Thoracic aorta (tissue), 2 donors: ENCODE measurements at regions not wholly inside any gene's neighbourhood (a gene's known extent, or its start where the extent isn't known, plus 50 kb on each side); places are given as distances from the start of the nearest gene placed in this dataset.

ENCODE experiments used
- ATAC-seq: fragments of 150-250 bp; one replicate; pipeline ENCODE4 v1.8.0; 2017; ENCODE audit warnings: low read depth; ENCODE audit not compliant: insufficient number of reproducible peaks, low FRiP score
- DNase-seq: peaks from one replicate; pipeline ENCODE4 v3.0.0-alpha.2; 2020; ENCODE audit warnings: low spot score
- H3K27ac ChIP-seq, 2 donors: fragments of 200-600 bp; sonication (generic); 1 replicate in 1 of 2; 2 replicates in 1 of 2; pipeline ENCODE4 v1.5.1; 2016; ENCODE audit warnings: mild to moderate bottlenecking in 2 of 2, moderate library complexity in 2 of 2
- H3K27me3 ChIP-seq: fragments of 200-600 bp; sonication (generic); replicated peaks from 2 replicates; pipeline ENCODE4 v1.6.0; 2016; ENCODE audit warnings: mild to moderate bottlenecking; ENCODE audit not compliant: insufficient read depth
- H3K36me3 ChIP-seq: fragments of 200-600 bp; sonication (generic); one replicate; pipeline ENCODE4 v1.5.1; 2016
- H3K4me1 ChIP-seq, 2 donors: fragments of 200-600 bp; sonication (generic); 1 replicate in 1 of 2; 2 replicates in 1 of 2; pipeline versions ENCODE4 v1.5.1 to v1.6.0; 2016; ENCODE audit warnings: low read depth in 2 of 2, mild to moderate bottlenecking in 1 of 2; ENCODE audit not compliant: control insufficient read depth in 1 of 2
- H3K4me3 ChIP-seq: fragments of 200-600 bp; sonication (generic); 2 replicates; pipeline ENCODE4 v1.5.1; 2016; ENCODE audit warnings: mild to moderate bottlenecking
- H3K9me3 ChIP-seq: fragments of 200-600 bp; sonication (generic); 2 replicates; pipeline ENCODE4 v1.5.1; 2016
- CTCF ChIP-seq: fragments of 200-600 bp; sonication (generic); IDR thresholded peaks from one replicate; pipeline ENCODE4 v1.5.1; 2019; ENCODE audit warnings: antibody characterized with exemption

GRCh38 chr11:135031205-135031989, 619.4 kb upstream of the B3GAT1 start:
- ATAC-seq (no peak), DNase-seq (no peak)

GRCh38 chr11:135027461-135027860, 615.4 kb upstream of the B3GAT1 start:
- Histone ChIP-seq H3K27me3 (no peaks in the 10 kb centered on the region), H3K9me3 (no peaks in the 10 kb centered on the region), H3K4me1 (no peaks in the 10 kb centered on the region), H3K27ac (no peak overlapping the region), H3K4me3 (no peak overlapping the region), H3K36me3 (no peaks in the 10 kb centered on the region)
- no peak for DNase-seq
- TF ChIP-seq CTCF = no peak
- ATAC-seq = no peak

More at GRCh38 chr11:135031205-135031989, 619.4 kb upstream of the B3GAT1 start:
- H3K27me3 ChIP-seq = no peaks in the 10 kb centered on the region
- TF ChIP-seq CTCF = no peak
- H3K9me3 ChIP-seq = no peaks in the 10 kb centered on the region
- H3K4me3 ChIP-seq = no peak overlapping the region
- no peaks in the 10 kb centered on the region for H3K36me3 ChIP-seq
- no peak overlapping the region for H3K27ac ChIP-seq
- H3K4me1 ChIP-seq = no peaks in the 10 kb centered on the region

GRCh38 chr11:135023499-135023898, 611.5 kb upstream of the B3GAT1 start:
- no peaks in the 10 kb centered on the region for H3K9me3 ChIP-seq
- TF ChIP-seq CTCF = no peak
- ATAC-seq (no peak), DNase-seq (no peak)
- no peaks in the 10 kb centered on the region for H3K36me3 ChIP-seq
- H3K27me3 ChIP-seq = no peaks in the 10 kb centered on the region
- H3K27ac ChIP-seq = no peak overlapping the region
- no peaks in the 10 kb centered on the region for H3K4me1 ChIP-seq
- H3K4me3 ChIP-seq = no peak overlapping the region

- H3K9me3 ChIP-seq = no peaks in the 10 kb centered on the region
- TF ChIP-seq CTCF = no peak
Observed at GRCh38 chr11:135022454-135022853, 610.4 kb upstream of the B3GAT1 start.

GRCh38 chr11:135019899-135020298, 607.9 kb upstream of the B3GAT1 start:
- TF ChIP-seq CTCF = no peak
- H3K27ac ChIP-seq = no peak overlapping the region
- H3K27me3 ChIP-seq = no peaks in the 10 kb centered on the region
- DNase-seq (no peak), ATAC-seq (no peak)
- H3K9me3 ChIP-seq = no peaks in the 10 kb centered on the region
- H3K36me3 ChIP-seq = no peaks in the 10 kb centered on the region
- no peak overlapping the region for H3K4me3 ChIP-seq
- no peaks in the 10 kb centered on the region for H3K4me1 ChIP-seq

More at GRCh38 chr11:135022454-135022853, 610.4 kb upstream of the B3GAT1 start:
- ATAC-seq (no peak), DNase-seq (no peak)
- H3K27ac ChIP-seq = no peak overlapping the region
- H3K4me1 ChIP-seq = no peaks in the 10 kb centered on the region
- no peaks in the 10 kb centered on the region for H3K27me3 ChIP-seq
- no peak overlapping the region for H3K4me3 ChIP-seq
- H3K36me3 ChIP-seq = no peaks in the 10 kb centered on the region
